ENCODE measurements at regions not wholly inside any gene's neighbourhood (a gene's known extent, or its start where the extent isn't known, plus 50 kb on each side); places are given as distances from the start of the nearest gene placed in this dataset.
A peak's percentile ranks its signal among the peaks of the same experiment; 100 is the strongest.
"Not testable (repeated sequence)": the region's sequence is repeated elsewhere in the genome, so short reads cannot be mapped to it uniquely, and the experiment has no call there.

DNA sequence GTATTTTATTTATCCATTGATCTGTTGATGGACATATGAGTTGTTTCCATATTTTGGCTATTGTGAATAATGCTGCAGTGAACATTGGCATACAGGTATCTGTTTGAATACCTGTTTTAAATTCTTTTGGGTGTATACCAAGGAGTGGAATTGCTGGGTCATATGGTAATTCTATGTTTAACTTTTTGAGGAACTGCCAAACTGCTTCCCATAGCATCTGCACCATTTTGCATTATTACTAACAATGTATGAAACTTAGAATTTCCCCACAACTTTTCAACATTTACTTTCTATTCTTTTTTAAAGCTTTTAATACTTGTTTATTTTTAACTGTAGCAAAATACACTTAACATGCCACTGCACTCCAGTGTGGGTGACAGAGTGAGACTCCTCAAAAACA, 57.0 kb upstream of the MSN start:
- no peak for DNase-seq

DNA sequence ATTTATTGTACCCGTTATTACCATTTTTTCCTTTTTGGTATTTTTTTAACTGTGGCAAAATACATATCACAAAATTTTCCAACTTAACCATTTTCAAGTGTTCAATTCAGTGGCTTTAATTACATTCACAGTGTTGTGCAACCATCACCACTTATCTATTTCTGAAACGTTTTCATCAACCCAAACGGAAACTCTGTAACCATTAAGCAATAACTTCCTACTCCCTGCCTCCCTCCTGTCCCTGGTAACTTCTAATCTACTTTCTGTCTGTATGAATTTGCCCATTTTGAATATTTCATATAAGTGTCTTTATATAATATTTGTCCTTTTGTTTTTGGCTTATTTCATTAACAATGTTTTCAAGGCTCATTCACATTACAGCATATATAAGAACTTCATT, 57.4 kb upstream of the MSN start:
- DNase-seq, result peak; percentile 8

DNA sequence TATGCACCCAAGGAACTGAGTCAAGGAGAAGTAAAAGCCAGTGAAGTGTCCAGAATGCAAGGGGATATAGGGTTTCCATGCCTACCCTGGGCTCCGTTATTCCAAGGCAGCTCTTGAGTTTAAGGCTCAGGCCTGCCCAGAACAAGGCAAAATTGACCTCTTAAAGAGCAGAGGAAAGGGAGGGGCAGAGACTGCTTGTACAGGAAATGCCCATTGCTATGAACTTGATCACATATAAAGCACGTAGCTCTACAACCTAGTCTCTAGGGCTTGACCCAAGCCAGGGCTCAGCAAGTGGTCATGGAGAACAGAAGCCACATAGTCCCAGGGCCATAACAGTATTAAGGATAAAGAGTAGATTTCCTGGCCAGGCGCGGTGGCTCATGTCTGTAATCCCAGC, 58.2 kb upstream of the MSN start:
- DNase-seq, result no peak

DNA sequence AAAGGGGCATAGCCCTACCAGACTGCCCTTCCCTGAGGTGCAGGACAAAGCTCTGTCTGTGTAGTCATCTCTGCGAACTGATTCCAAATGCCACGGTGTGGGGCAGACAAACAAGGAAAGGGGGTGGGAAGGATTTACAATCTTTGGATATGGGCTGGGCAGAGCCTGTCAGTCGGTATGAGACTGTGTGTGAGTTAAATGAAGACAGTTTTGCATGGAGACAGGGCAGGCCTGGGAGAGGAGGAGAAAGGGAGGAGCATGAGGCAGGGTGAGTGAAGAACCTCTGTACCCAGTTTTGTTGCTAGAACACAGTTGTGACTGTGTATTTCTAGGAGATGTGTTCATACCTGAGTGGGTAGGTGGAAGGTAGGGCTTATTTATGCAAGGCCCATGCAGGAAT, 59.4 kb upstream of the MSN start:
- DNase-seq, result no peak

DNA sequence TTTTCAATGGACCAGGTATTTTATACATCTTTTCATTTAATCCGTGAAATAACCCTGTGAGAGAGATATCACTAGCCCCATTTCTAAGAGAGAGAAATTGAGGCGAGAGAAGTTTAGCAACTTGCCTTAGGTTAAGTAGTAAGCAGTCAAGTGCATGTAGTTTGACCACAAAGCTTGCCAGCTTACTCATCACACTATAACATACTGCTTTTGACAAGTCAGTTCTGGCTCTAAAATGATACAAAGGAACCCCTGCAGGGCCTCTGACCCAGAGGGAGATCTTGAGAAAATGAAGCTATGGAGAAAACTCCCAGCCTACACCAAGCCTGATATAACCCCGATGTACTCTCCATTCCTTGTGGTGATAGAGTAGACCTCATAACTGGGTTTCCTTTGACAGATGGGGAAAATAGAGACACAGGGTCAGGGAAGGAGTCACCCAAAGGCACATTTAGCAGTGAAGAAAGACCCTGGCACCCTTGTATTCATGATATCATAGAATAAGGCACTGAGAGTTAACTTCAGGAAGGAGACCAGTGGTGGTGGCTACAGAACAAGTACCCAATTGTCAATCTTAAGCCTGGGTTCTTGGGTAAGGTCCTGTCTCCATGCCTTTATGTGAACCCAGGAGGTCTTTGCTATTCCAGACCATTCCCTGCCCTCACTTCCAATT, 60.2 kb upstream of the MSN start:
- DNase-seq, result peak; percentile 7

DNA sequence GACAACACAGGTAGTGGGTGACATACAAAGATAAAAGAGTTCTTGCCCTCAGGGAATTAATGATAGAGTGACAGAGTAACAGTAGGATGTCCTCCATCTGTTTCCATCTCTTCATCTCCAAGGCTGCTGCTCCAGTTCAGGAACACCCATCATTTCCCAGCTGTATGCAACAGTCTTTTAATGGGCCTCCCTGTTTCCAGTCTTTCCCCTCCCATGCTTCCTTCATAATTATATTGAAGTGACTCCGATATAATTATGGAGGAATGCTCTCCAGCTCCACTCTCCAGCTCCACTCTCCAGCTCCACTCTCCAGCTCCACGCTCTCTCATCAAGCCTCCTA, 65.3 kb upstream of the MSN start:
- DNase-seq, result no peak

DNA sequence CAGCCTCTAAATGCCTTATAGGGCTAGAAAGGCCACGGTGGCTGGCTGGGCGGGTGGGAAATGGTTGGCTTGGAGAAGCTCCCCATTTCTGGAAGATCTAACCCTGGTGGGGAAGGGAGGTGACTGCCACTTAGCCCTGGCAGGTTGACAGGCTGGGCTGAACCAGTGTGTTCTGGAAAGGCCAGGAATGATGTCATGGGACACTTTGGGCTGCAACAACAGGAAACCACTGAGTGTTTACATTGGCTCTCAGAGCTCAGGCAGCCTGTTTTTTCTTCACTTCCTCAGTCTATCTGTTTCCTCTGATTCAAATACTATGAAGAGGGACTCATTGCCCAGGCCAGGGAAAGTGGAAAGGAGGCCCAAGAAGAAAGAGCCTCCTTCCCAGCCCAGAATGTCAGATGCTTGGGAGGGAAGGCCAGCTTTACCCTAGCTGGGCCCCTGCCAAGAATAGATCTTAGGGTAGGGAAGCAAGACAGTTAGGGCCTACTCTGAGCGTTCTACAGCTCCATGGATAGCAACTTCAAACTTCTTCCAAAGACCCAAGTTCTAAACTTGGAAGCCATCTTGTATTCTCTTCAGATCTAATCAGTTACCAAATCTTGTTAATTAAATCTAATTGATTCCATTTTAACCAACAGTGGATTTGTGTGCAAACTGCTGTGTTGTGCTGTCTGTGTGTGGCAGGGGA, 65.8 kb upstream of the MSN start:
- DNase-seq, result peak; percentile 71

DNA sequence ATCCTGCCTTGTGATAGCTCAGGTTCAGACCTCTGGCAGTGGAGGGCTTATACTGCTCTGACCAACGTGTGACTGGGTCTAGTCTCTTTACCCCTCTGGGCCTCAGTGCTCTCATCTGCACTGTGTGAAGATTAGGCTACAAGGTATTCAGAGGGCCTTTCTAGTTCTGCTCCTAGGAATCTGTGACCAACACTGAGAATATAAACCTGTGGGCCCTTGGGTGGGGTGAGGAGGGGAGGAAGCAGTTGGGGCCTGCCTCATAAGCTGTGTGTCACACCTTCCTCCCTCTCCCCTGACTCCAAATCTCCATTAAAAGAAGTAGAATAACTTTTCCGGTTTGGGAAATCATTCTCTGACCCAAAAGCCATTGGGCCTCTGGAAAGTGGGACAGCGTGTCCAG, 66.3 kb upstream of the MSN start:
- peak; percentile 17 for DNase-seq

DNA sequence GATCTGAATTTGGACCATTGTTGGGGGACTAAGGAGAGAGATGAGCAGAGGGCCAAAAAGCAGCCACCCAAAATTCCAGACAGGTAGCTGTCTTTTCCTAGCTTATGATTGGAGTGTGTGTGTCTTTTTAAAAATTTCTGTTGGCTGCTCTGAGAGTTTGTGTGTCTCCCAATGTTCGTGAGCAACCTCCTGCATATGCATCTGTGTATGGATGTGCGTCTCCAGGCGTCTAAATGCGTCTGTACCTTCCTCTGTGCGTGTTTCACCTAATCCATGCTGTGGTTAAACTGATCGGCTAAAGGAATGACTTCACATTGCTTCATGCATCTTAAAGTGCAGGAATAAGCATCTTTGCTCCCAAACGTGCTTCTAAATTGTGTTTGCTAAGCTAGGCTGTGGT, 65.5 kb upstream of the LAS1L start:
- DNase-seq, result no peak

DNA sequence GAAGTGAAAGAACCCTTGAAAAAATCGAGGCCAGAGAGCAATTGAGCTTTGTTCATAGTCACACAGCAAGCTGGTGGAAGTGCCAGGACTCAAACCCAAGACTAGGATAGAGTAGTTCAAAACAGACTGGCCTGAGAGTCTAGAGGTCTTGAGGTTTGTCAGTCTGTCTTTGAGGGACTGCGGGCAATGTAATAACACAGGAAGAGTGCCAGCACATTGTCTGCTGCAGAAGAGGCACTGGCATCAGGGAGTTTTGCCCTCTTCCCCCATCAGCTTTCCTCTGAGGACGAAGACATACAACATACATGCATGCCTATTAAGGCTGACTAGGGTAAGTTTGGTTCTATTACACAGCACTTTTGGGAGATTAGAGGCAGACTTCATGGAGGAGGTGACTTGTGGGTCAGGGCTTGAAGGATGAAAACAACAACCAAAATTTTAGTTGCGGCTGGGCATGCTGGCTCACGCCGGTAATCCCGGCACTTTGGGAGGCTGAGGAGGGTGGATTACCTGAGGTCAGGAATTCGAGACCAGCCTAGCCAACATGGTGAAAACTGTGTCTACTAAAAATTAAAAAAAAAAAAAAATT, 64.1 kb upstream of the LAS1L start:
- peak; percentile 38 for DNase-seq

DNA sequence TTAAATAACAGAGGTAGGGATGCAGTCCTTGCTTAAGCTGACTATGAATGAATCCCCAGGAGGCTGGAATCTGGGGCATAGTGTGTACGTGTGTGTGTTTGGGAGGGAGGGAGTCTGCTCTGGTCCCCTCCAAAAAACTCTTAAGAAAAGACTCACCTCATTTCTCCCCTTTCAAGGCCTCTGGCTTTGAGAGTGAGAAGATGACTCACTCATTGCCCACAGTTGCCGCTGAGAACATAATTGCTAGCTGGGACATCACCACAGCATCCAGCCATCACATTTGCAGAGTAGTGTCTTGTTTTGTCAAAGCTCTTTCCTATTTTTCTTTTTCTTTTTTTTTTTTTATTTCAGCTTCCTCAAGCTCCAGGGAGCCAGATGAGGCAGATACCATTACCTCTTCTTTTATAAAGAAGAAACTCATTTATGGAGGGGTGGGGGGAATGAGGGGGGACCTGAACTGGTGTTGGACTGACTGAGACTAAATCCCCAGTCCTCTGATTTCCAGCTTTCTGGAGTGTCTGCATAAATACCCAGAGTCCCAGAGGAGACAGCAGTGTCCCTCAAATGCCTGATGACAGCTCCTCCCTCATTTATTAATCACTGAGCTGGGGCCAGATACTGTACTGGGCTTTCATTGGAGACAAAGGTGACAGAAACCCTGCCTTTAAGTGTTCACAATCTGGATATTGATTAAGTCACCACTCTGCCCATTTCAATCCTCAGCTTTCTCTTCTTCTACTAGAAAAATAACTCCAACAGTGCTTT, 61.9 kb upstream of the LAS1L start:
- DNase-seq, result peak; percentile 72

DNA sequence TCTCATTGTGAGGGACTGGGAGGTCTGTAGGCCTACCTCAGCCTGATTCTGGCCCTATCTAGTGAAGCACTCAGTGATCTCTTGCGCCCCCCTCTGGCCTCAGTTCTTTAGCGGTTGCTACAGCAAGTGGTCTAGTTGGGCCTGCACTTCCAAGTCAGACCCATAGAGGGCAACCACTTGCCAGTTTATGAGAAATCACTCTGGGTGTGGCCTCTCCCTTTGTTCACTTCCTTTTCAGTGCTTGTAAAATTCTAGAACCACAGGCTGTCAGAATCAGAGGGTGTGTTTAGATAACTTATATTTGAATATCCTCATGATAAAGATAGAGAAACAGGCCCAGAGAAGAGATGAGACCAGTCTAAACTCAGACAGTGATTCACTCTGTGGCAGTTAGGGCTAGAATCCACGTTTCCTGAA, 60.9 kb upstream of the LAS1L start:
- DNase-seq, result peak; percentile 92

DNA sequence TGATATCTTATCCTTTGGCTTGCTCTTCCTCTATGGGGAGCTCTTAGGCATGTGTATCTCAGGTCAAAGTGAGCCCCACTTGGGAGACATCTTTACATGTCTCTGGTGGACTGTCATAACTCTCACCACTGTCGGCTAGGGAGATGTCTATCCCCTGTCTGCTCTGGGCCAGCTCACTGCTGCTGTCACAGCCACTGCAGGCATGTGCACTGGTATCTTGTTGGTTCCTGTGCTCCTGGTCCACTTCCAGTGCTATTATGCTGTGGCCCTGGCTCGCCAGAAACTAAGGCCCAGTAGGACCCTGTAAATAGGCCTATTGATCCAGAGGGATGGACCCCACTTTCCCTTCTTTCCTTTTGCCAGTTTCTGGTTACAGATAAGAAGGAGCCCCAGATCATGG, 56.6 kb upstream of the LAS1L start:
- DNase-seq, result no peak

DNA sequence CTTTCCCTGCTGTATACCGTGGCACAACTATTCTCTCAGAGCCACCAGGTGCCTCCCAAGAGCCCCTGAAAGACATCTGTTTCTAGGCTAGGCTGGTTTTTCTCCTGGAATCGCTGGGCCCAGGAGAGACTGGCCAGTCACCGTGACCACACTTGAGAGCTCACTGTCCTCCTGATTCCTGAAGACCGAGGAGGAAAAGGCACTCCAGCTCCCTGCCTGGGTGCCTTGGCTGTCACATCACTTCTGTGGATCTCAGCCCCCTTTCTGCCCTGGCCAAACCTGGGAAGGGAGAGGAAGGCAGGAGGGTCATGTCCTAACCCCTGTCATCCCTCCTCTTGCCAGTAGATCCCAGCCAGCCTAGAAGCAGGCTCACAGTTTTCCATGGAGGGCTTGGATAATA, 54.7 kb upstream of the LAS1L start:
- no peak for DNase-seq

DNA sequence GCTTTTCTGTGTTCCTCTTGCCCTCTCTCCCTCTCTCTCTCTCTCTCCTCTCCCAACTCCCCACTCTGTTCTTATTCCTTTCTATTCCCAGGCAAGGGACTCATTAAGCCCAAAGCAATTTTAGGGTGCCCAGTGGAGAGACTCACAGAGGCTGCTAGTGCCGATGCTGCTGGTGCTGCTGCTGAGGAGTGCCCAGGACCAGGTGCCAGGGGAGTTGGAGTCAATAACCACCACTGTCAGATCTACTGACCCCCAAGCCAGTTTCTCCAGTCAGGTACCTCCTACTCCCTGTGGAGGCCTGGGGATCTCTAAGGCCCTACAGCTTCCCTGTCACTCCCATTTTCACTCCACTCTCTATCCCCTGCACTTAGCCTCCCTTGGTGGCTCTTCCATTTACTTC, 54.2 kb upstream of the LAS1L start:
- no peak for DNase-seq

DNA sequence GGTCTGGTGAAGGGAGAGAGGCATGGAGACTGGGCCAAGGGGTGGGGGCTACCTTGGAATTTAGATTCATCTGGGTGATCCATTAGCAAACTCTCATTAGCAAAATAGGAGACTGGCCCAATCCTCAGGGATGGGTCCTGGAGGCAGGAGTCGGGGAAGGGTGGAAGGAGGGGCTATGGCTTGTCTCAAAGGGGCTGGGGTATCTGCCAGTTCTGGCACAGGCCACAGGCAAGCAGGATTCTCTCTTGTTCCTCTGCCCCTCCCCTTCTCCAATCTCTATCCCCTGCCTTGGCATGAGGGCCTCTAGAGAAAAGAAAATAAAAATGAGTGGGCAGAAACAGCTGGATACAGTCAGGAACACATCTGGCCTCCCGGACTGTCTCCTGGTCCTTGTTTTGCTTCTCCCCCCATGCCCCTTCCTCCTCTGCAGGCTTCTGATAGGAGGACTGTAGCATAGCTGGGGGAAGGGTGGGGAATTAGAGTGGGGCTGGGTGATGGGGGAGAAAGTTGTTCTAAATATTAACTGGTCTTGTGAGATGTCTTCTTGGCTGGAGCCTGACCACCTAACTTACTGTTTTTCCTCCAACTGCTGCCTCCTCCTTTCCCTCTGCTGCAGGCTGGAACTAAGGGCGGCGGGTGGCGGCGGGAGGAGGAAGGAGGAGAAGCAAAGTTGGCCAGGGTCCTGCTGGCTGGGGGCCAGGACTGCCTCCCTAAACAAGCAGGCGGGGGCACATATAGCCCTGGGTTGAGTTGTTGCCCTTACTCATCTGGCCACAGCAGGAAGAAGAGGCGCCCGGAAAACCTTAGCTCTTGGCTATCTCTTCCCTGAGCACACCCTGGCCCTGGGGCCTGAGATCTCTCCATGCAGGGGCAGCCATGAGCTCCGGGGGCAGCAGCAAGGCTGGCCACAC, 53.3 kb upstream of the LAS1L start:
- no peak for DNase-seq

DNA sequence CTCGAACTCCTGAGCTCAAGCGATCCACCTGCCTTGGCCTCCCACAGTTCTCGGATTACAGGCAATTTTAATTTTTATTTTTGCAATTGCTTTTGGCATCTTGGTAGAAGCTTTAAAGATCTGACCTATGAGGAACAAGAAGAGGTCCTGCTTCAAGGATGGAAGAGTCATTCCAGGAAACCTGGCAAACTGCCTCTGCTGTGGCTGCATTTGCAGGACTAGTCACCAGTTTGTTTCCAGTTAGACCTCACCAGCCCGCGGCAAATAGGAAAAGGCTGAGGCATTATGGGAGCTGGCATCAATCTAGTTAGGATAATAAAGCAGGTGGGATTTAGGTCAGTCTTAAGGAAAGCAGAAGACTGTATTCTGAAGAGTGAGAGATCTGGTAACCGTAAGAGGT, 51.9 kb upstream of the LAS1L start:
- DNase-seq, result no peak

DNA sequence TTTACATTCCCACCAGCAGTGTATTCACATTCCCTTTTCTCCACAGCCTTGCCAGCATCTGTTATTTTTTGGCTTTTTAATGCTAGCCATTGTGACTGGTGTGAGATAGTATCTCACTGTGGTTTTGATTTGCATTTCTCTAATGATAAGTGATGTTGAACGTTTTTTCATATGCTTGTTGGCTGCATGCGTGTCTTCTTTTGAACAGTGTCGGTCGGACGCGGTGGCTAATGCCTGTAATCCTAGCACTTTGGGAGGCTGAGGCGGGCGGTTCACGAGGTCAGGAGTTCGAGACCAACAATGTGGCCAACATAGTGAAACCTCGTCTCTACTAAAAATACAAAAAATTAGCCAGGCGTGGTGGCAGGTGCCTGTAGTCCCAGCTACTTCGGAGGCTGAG, 50.6 kb upstream of the LAS1L start:
- DNase-seq, result not testable (repeated sequence)
